GM12878 (cell line): ENCODE measurements at regions not wholly inside any gene's neighbourhood (a gene's known extent, or its start where the extent isn't known, plus 50 kb on each side); places are given as distances from the start of the nearest gene placed in this dataset.

ENCODE experiments used
- ATAC-seq: fragments of 200-7000 bp; cut with Tn5 transposase; 3 replicates; pipeline ENCODE4 v1.9.1; 2020; ENCODE audit warnings: mild to moderate bottlenecking, moderate library complexity
- BruUV-seq: library from RNA; stranded (reverse); fragments of 400-500 nt; replicated peaks from 2 replicates; lab custom pipeline; 2021; lab: Mats Ljungman, UMichigan
- CTCF ChIA-PET: fragments of 300-600 bp; sonication (Branson Sonifier 250); formaldehyde crosslinking; extraction: SDS; loops from one replicate; lab custom pipeline; 2021; ENCODE audit warnings: inconsistent platforms; lab: Yijun Ruan, JAX
- POLR2A ChIA-PET: fragments of 350-600 bp; formaldehyde crosslinking; extraction: SDS; loops from one replicate; lab custom pipeline; 2021; ENCODE audit warnings: inconsistent platforms; lab: Charles Lee
- RAD21 ChIA-PET: fragments of 300-600 bp; sonication (Branson Sonifier 250); formaldehyde crosslinking; loops from one replicate; lab custom pipeline; 2023; ENCODE audit warnings: antibody characterized with exemption; ENCODE audit not compliant: unreplicated experiment; lab: Charles Lee
- SMC1A ChIA-PET: fragments of 300-600 bp; sonication (Branson Sonifier 250); formaldehyde crosslinking; loops from one replicate; lab custom pipeline; 2023; ENCODE audit not compliant: unreplicated experiment, uncharacterized antibody; lab: Charles Lee
- DNase-seq: peaks from one replicate; pipeline ENCODE4 v3.0.0-alpha.2; 2011; ENCODE audit warnings: low read depth, low spot score
- FAIRE-seq: peaks from 3 replicates; lab custom pipeline; 2011; peaks lifted over from hg19 to GRCh38; lab: Jason Lieb, UNC
- H2AFZ ChIP-seq: 2 replicates; pipeline ENCODE4 v1.6.0; 2011; ENCODE audit warnings: low read depth, low read length, control low read depth; ENCODE audit not compliant: control insufficient read depth
- H3K27ac ChIP-seq: 2 replicates; pipeline ENCODE4 v1.5.1; 2011; ENCODE audit warnings: control low read depth; ENCODE audit not compliant: control insufficient read depth, insufficient read depth
- H3K27me3 ChIP-seq, 2 experiments: replicated peaks in 1 of 2; 2 replicates each; pipeline versions ENCODE4 v1.6.0 to v1.6.1; 2011; ENCODE audit warnings: low read length in 1 of 2; ENCODE audit not compliant: control insufficient read depth in 2 of 2, insufficient read depth in 2 of 2
- H3K36me3 ChIP-seq, 2 experiments: 2 replicates each; pipeline ENCODE4 v1.5.1; 2011; ENCODE audit warnings: low read length in 1 of 2; ENCODE audit not compliant: control insufficient read depth in 2 of 2, insufficient read depth in 2 of 2
- H3K4me1 ChIP-seq: 2 replicates; pipeline ENCODE4 v1.6.1; 2011; ENCODE audit warnings: mild to moderate bottlenecking, low read length, moderate library complexity, mixed read lengths; ENCODE audit not compliant: control insufficient read depth, insufficient read depth
- H3K4me2 ChIP-seq: 2 replicates; pipeline ENCODE4 v1.6.0; 2011; ENCODE audit warnings: control low read depth; ENCODE audit not compliant: control insufficient read depth, insufficient read depth
- H3K4me3 ChIP-seq: fragments of 200-600 bp; sonication (generic); 2 replicates; pipeline ENCODE4 v1.5.1; 2016
- H3K79me2 ChIP-seq: 2 replicates; pipeline ENCODE4 v1.6.0; 2011; ENCODE audit warnings: low read length; ENCODE audit not compliant: control insufficient read depth, insufficient read depth
- H3K9ac ChIP-seq: 2 replicates; pipeline ENCODE4 v1.8.0; 2011; ENCODE audit warnings: low read length, control low read depth, mixed read lengths; ENCODE audit not compliant: control insufficient read depth, insufficient read depth
- H3K9me3 ChIP-seq: replicated peaks from 3 replicates; pipeline ENCODE4 v1.5.1; 2011; ENCODE audit warnings: mild to moderate bottlenecking, low read length; ENCODE audit not compliant: control insufficient read depth, insufficient read depth
- H4K20me1 ChIP-seq: 2 replicates; pipeline ENCODE4 v1.6.0; 2011; ENCODE audit not compliant: control insufficient read depth, insufficient read depth
- CBX3 ChIP-seq: fragments of 200-600 bp; sonication (generic); IDR thresholded peaks from 2 replicates; pipeline ENCODE4 v1.6.1; 2016; ENCODE audit warnings: low read depth, borderline replicate concordance
- ELK1 ChIP-seq: IDR thresholded peaks from 2 replicates; pipeline ENCODE4 v1.6.1; 2012; ENCODE audit warnings: low read depth, low read length, improper control_type of control experiment
- ETV6 ChIP-seq, 2 experiments: fragments of 450-650 bp in 1 of 2; IDR thresholded peaks in 1 of 2; conservative IDR thresholded peaks in 1 of 2; 2 replicates each; pipeline ENCODE4 v1.6.1; 2014; ENCODE audit warnings: antibody characterized with exemption in 1 of 2, borderline replicate concordance in 1 of 2, low read depth in 1 of 2, mild to moderate bottlenecking in 1 of 2, moderate library complexity in 1 of 2
- HCFC1 ChIP-seq: fragments of 150-350 bp; IDR thresholded peaks from 2 replicates; pipeline ENCODE4 v1.6.1; 2014; ENCODE audit warnings: low read length
- MTA2 ChIP-seq: fragments of 450-650 bp; IDR thresholded peaks from 2 replicates; pipeline ENCODE4 v1.6.1; 2016; ENCODE audit warnings: low read depth, mild to moderate bottlenecking, moderate library complexity
- RAD51 ChIP-seq: fragments of 450-650 bp; IDR thresholded peaks from 2 replicates; pipeline ENCODE4 v1.6.1; 2016; ENCODE audit warnings: moderate library complexity, mild to moderate bottlenecking, inconsistent platforms
- SMARCA5 ChIP-seq: fragments of 450-650 bp; IDR thresholded peaks from 2 replicates; pipeline ENCODE4 v1.6.1; 2017; ENCODE audit warnings: mild to moderate bottlenecking
- WRNIP1 ChIP-seq: IDR thresholded peaks from 2 replicates; pipeline ENCODE4 v1.6.1; 2011; ENCODE audit warnings: low read depth, low read length, improper control_type of control experiment, borderline replicate concordance
- ZZZ3 ChIP-seq: IDR thresholded peaks from 2 replicates; pipeline ENCODE4 v1.6.1; 2011; ENCODE audit warnings: low read depth; ENCODE audit not compliant: control insufficient read depth, insufficient read length
- WGBS: methylation state at CpG from one replicate; pipeline ENCODE4 v1.1.6; 2016; ENCODE audit warnings: low lambda C conversion rate; ENCODE audit not compliant: insufficient replicate concordance, insufficient coverage; ENCODE audit errors: missing lambda C conversion rate; 5-methylcytosine and 5-hydroxymethylcytosine counted together
- in situ Hi-C: fragments of 300-500 bp; cut with MboI; formaldehyde crosslinking; loops from 9 replicates; pipeline ENCODE4 v1.14.3; 2018; ENCODE audit warnings: mixed read lengths
- intact Hi-C: fragments of 100-400 bp; cut with micrococcal nuclease; formaldehyde crosslinking; loops from one replicate; pipeline ENCODE4 v1.14.2; 2022; ENCODE audit not compliant: unreplicated experiment
- TF ChIP-seq, protein P1 (sequence below): fragments of 450-650 bp; IDR thresholded peaks from 2 replicates; pipeline ENCODE4 v1.6.1; 2018; ENCODE audit warnings: mild to moderate bottlenecking, low read depth, moderate library complexity; ENCODE audit not compliant: partially characterized antibody

DNA sequence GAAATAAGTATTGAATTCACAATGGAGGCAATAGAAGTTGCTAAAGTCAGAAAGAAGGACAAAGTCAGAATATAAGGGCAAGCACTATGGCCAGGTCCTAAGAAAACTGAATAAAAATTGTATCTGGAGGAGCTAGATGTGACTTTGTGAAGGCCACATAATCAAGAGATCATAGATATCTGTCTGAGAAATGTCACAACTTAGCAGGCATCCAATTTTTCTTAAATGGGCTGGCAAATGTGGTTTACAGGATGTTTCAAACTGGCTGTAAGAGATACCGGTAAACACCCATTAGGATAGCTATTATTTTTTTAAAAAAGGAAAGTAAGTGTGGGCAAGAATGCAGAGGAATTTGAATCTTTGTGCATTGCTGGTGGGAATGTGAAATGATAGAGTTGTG lies 303.1 kb upstream of the CHORDC1 start (continued):
- TF ChIP-seq CBX3 (no peak), ZZZ3 (no peak)

DNA sequence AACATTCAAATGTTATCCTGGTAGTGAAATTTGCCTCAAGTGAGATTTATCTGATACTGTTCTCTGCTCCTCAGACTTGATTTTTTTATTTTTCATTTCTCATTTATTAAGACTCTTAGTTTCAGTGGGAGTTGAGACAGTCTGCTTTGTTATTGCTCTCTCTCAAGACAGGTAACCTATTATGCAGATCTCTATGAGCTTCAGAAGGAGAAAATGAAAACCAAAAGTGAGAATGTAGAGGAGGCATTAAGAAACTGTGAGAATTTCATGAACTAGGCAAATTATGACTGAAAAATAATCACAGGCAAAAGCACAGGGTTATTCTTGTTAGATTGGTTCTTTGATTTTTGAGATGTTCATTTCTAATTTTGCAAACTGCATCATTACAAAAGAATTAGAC lies 290.0 kb upstream of the CHORDC1 start:
- H3K4me1 ChIP-seq, result no peaks in the 10 kb centered on the region
- H3K79me2 ChIP-seq, result no peaks in the 10 kb centered on the region
- TF ChIP-seq HCFC1, result no peak
- no peaks in the 10 kb centered on the region for H3K27me3 ChIP-seq
- DNase-seq, result no peak
- ChIA-PET CTCF (interaction anchor here (0.9 to 1.8 kb wide), 6 partner anchors 24 to 159 kb away, joined by 3 to 6 read pairs (median 4); no protein-coding TSS in a partner anchor), RAD21 (interaction anchor here (0.6 to 2.0 kb wide), 4 partner anchors 38 to 224 kb away, joined by 3 to 5 read pairs (median 3); no protein-coding TSS in a partner anchor), POLR2A (no interaction called here), SMC1A (interaction anchor here (0.6 to 1.8 kb wide), 6 partner anchors 7 to 387 kb away, joined by 3 to 6 read pairs (median 4); no protein-coding TSS in a partner anchor)
- H4K20me1 ChIP-seq, result no peaks in the 10 kb centered on the region
- H2AFZ ChIP-seq, result no peak overlapping the region
- H3K4me2 ChIP-seq, result no peak overlapping the region
- FAIRE-seq, result no peak
- H3K9me3 ChIP-seq, result no peaks in the 10 kb centered on the region
- no TSS peak for BruUV-seq
- no peak overlapping the region for H3K27ac ChIP-seq
- peak; percentile 67 for ATAC-seq
- intact Hi-C loops, result no loop called here
- in situ Hi-C loops, result no loop called here
- no peaks in the 10 kb centered on the region for H3K36me3 ChIP-seq
- no peak overlapping the region for H3K4me3 ChIP-seq
- H3K9ac ChIP-seq, result no peak overlapping the region

GRCh38 chr11:90510839-90511238 lies 288.0 kb upstream of the CHORDC1 start:
- WGBS, result 50% methylated on average over 5 of the region's 5 CpGs
- intact Hi-C loops (no loop called here), in situ Hi-C loops (no loop called here)
- H3K27ac ChIP-seq, result no peak overlapping the region
- no peaks in the 10 kb centered on the region for H3K27me3 ChIP-seq
- POLR2A ChIA-PET, result interaction anchor here (0.6 kb wide), 1 partner anchor 39 kb away, joined by 3 read pairs; no protein-coding TSS in a partner anchor
- H3K4me3 ChIP-seq, result no peak overlapping the region
- no peaks in the 10 kb centered on the region for H3K4me1 ChIP-seq
- FAIRE-seq, result no peak
- no peak overlapping the region for H3K9ac ChIP-seq
- CTCF ChIA-PET, result no interaction called here
- H3K4me2 ChIP-seq, result no peak overlapping the region
- H4K20me1 ChIP-seq, result no peaks in the 10 kb centered on the region
- H3K9me3 ChIP-seq, result no peaks in the 10 kb centered on the region
- ATAC-seq, result no peak
- no peak for DNase-seq
- BruUV-seq, result no TSS peak
- RAD21 ChIA-PET, result no interaction called here
- SMC1A ChIA-PET, result no interaction called here
- H3K36me3 ChIP-seq, result no peaks in the 10 kb centered on the region
- no peak overlapping the region for H2AFZ ChIP-seq
- H3K79me2 ChIP-seq, result no peaks in the 10 kb centered on the region
- TF ChIP-seq SMARCA5 (no peak), MTA2 (no peak), RAD51 (no peak), ETV6 (conservative IDR thresholded peaks at IDR 0.05 in 1 of 2, IDR thresholded peaks at IDR 0.05 in 1 of 2; ENCODE audit: borderline replicate concordance in 1 of 2, low read depth in 1 of 2) (no peak), WRNIP1 (no peak), ELK1 (no peak)
- TF ChIP-seq, protein P1, sequence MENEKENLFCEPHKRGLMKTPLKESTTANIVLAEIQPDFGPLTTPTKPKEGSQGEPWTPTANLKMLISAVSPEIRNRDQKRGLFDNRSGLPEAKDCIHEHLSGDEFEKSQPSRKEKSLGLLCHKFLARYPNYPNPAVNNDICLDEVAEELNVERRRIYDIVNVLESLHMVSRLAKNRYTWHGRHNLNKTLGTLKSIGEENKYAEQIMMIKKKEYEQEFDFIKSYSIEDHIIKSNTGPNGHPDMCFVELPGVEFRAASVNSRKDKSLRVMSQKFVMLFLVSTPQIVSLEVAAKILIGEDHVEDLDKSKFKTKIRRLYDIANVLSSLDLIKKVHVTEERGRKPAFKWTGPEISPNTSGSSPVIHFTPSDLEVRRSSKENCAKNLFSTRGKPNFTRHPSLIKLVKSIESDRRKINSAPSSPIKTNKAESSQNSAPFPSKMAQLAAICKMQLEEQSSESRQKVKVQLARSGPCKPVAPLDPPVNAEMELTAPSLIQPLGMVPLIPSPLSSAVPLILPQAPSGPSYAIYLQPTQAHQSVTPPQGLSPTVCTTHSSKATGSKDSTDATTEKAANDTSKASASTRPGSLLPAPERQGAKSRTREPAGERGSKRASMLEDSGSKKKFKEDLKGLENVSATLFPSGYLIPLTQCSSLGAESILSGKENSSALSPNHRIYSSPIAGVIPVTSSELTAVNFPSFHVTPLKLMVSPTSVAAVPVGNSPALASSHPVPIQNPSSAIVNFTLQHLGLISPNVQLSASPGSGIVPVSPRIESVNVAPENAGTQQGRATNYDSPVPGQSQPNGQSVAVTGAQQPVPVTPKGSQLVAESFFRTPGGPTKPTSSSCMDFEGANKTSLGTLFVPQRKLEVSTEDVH, result no peak
